HEK293 (cell line): ENCODE measurements at regions not wholly inside any gene's neighbourhood (a gene's known extent, or its start where the extent isn't known, plus 50 kb on each side); places are given as distances from the start of the nearest gene placed in this dataset.

Source experiments
- CTCF ChIA-PET: fragments of 350-600 bp; formaldehyde crosslinking; extraction: SDS; loops from one replicate; lab custom pipeline; 2021; ENCODE audit warnings: antibody characterized with exemption; lab: Yijun Ruan, JAX
- POLR2A ChIA-PET: fragments of 300-600 bp; formaldehyde crosslinking; extraction: SDS; loops from one replicate; lab custom pipeline; 2020; ENCODE audit warnings: antibody characterized with exemption, inconsistent platforms; lab: Yijun Ruan, JAX
- H3K27ac ChIP-seq: fragments of 200-500 bp; sonication (Bioruptor generic); 2 replicates; pipeline ENCODE4 v1.5.1; 2014; ENCODE audit warnings: low read depth, low read length, control low read depth, inconsistent platforms; ENCODE audit errors: extremely low read depth
- H3K36me3 ChIP-seq, 2 experiments: fragments of 200-500 bp in 1 of 2; sonication (Bioruptor generic) in 1 of 2; 1 replicate in 1 of 2; 2 replicates in 1 of 2; pipeline ENCODE4 v1.5.1; 2014 to 2017; ENCODE audit warnings: inconsistent platforms in 2 of 2, low read length in 2 of 2; ENCODE audit not compliant: control insufficient read depth in 2 of 2, insufficient read depth in 1 of 2
- H3K4me1 ChIP-seq: fragments of 200-500 bp; sonication (Bioruptor generic); 2 replicates; pipeline ENCODE4 v1.5.1; 2014; ENCODE audit warnings: mild to moderate bottlenecking, low read length, inconsistent platforms; ENCODE audit not compliant: control insufficient read depth, insufficient read depth
- H3K4me3 ChIP-seq: 2 replicates; pipeline ENCODE4 v1.5.1; 2011; ENCODE audit warnings: low read depth, mild to moderate bottlenecking, control low read depth, low read length, moderate library complexity
- H3K9me3 ChIP-seq: fragments of 200-500 bp; sonication (Bioruptor generic); 2 replicates; pipeline ENCODE4 v1.5.1; 2014; ENCODE audit warnings: low read depth, low read length, inconsistent platforms; ENCODE audit not compliant: control insufficient read depth, insufficient read depth
- IKZF3 ChIP-seq: fragments of 450-650 bp; IDR thresholded peaks from 2 replicates; pipeline ENCODE4 v1.5.0; 2018; ENCODE audit warnings: missing biosample characterization, mild to moderate bottlenecking, missing genetic modification characterization, moderate library complexity
- KLF8 ChIP-seq: fragments of 450-650 bp; formaldehyde crosslinking; IDR thresholded peaks from 2 replicates; pipeline ENCODE4 v1.5.1; 2016; ENCODE audit warnings: missing biosample characterization, missing genetic modification characterization
- OSR2 ChIP-seq: fragments of 450-650 bp; formaldehyde crosslinking; IDR thresholded peaks from 2 replicates; pipeline ENCODE4 v1.5.1; 2016; ENCODE audit warnings: missing biosample characterization, missing genetic modification characterization
- PRDM1 ChIP-seq: fragments of 450-650 bp; formaldehyde crosslinking; IDR thresholded peaks from 2 replicates; pipeline ENCODE4; 2016; ENCODE audit warnings: missing biosample characterization, missing genetic modification characterization
- PRDM10 ChIP-seq: fragments of 450-650 bp; formaldehyde crosslinking; IDR thresholded peaks from 2 replicates; pipeline ENCODE4 v1.5.1; 2016; ENCODE audit warnings: missing biosample characterization, missing genetic modification characterization
- PRDM6 ChIP-seq: fragments of 450-650 bp; formaldehyde crosslinking; IDR thresholded peaks from 2 replicates; pipeline ENCODE4 v1.5.1; 2017; ENCODE audit warnings: missing biosample characterization, missing genetic modification characterization
- SP2 ChIP-seq: fragments of 450-650 bp; formaldehyde crosslinking; IDR thresholded peaks from 2 replicates; pipeline ENCODE4 v1.5.1; 2016; ENCODE audit warnings: missing biosample characterization, missing genetic modification characterization
- SP7 ChIP-seq: fragments of 450-650 bp; formaldehyde crosslinking; IDR thresholded peaks from 2 replicates; pipeline ENCODE4 v1.5.1; 2016; ENCODE audit warnings: missing biosample characterization, missing genetic modification characterization
- ZBTB17 ChIP-seq: fragments of 450-650 bp; formaldehyde crosslinking; IDR thresholded peaks from 2 replicates; pipeline ENCODE4 v1.5.1; 2016; ENCODE audit warnings: missing biosample characterization, missing genetic modification characterization
- ZBTB20 ChIP-seq: fragments of 450-650 bp; formaldehyde crosslinking; IDR thresholded peaks from 2 replicates; pipeline ENCODE4 v1.5.1; 2016; ENCODE audit warnings: missing biosample characterization, missing genetic modification characterization
- ZBTB48 ChIP-seq: fragments of 450-650 bp; formaldehyde crosslinking; IDR thresholded peaks from 2 replicates; pipeline ENCODE4 v1.5.1; 2016; ENCODE audit warnings: missing biosample characterization, missing genetic modification characterization
- ZEB2 ChIP-seq: fragments of 450-650 bp; formaldehyde crosslinking; IDR thresholded peaks from 2 replicates; pipeline ENCODE4 v1.5.1; 2016; ENCODE audit warnings: missing biosample characterization, missing genetic modification characterization
- ZNF10 ChIP-seq: fragments of 450-650 bp; formaldehyde crosslinking; IDR thresholded peaks from 2 replicates; pipeline ENCODE4 v1.5.1; 2017; ENCODE audit warnings: missing biosample characterization, missing genetic modification characterization
- ZNF138 ChIP-seq: fragments of 450-650 bp; formaldehyde crosslinking; IDR thresholded peaks from 2 replicates; pipeline ENCODE4 v1.5.1; 2016; ENCODE audit warnings: missing biosample characterization, missing genetic modification characterization, borderline replicate concordance
- ZNF16 ChIP-seq: fragments of 450-650 bp; formaldehyde crosslinking; IDR thresholded peaks from 2 replicates; pipeline ENCODE4 v1.5.1; 2016; ENCODE audit warnings: low read depth, missing biosample characterization, missing genetic modification characterization
- ZNF335 ChIP-seq: fragments of 450-650 bp; formaldehyde crosslinking; conservative IDR thresholded peaks from 2 replicates; pipeline ENCODE4 v1.5.1; 2016; ENCODE audit warnings: missing biosample characterization, missing genetic modification characterization
- ZNF341 ChIP-seq: fragments of 450-650 bp; formaldehyde crosslinking; IDR thresholded peaks from 2 replicates; pipeline ENCODE4; 2016; ENCODE audit warnings: low read depth, missing biosample characterization, missing genetic modification characterization
- ZNF366 ChIP-seq: fragments of 450-650 bp; formaldehyde crosslinking; conservative IDR thresholded peaks from 2 replicates; pipeline ENCODE4 v1.5.1; 2016; ENCODE audit warnings: missing biosample characterization, missing genetic modification characterization
- ZNF449 ChIP-seq: fragments of 450-650 bp; formaldehyde crosslinking; IDR thresholded peaks from 2 replicates; pipeline ENCODE4 v1.5.1; 2017; ENCODE audit warnings: missing biosample characterization, mild to moderate bottlenecking, missing genetic modification characterization, moderate library complexity
- ZNF513 ChIP-seq: fragments of 450-650 bp; IDR thresholded peaks from 2 replicates; pipeline ENCODE4 v1.5.1; 2018; ENCODE audit warnings: missing biosample characterization, missing genetic modification characterization
- ZNF596 ChIP-seq: fragments of 450-650 bp; IDR thresholded peaks from 2 replicates; pipeline ENCODE4 v1.5.0; 2018; ENCODE audit warnings: missing biosample characterization, mild to moderate bottlenecking, missing genetic modification characterization, moderate library complexity
- ZNF600 ChIP-seq: fragments of 450-650 bp; formaldehyde crosslinking; IDR thresholded peaks from 2 replicates; pipeline ENCODE4 v1.5.1; 2016; ENCODE audit warnings: missing biosample characterization, missing genetic modification characterization
- ZNF677 ChIP-seq: fragments of 450-650 bp; IDR thresholded peaks from 2 replicates; pipeline ENCODE4 v1.5.0; 2018; ENCODE audit warnings: missing biosample characterization, mild to moderate bottlenecking, missing genetic modification characterization, moderate library complexity
- ZNF76 ChIP-seq: fragments of 450-650 bp; formaldehyde crosslinking; IDR thresholded peaks from 2 replicates; pipeline ENCODE4; 2016; ENCODE audit warnings: low read depth, missing biosample characterization, missing genetic modification characterization, borderline replicate concordance
- ZNF777 ChIP-seq: fragments of 450-650 bp; formaldehyde crosslinking; IDR thresholded peaks from 2 replicates; pipeline ENCODE4 v1.5.1; 2017; ENCODE audit warnings: missing biosample characterization, missing genetic modification characterization, borderline replicate concordance
- ZNF791 ChIP-seq: fragments of 450-650 bp; formaldehyde crosslinking; IDR thresholded peaks from 2 replicates; pipeline ENCODE4 v1.5.1; 2016; ENCODE audit warnings: missing biosample characterization, missing genetic modification characterization

GRCh38 chr10:50992972-50993766 is 81.1 kb upstream of the PRKG1 start (continued):
- TF ChIP-seq ZNF16 (tag by site-specific recombination) (no peak), ZNF791 (tag by site-specific recombination) (no peak), OSR2 (tag by site-specific recombination) (peak; percentile 13; the same call in 1 of the 2 replicates), ZNF335 (tag by site-specific recombination) (peak; percentile 93), ZBTB20 (tag by site-specific recombination) (peak; percentile 96), ZBTB17 (tag by site-specific recombination) (peak; percentile 28; the same call in 1 of the 2 replicates), ZNF513 (tag by site-specific recombination) (no peak), ZNF76 (tag by site-specific recombination) (peak; percentile 36; the same call in 1 of the 2 replicates), ZNF10 (tag by site-specific recombination) (0 out of 2 replicates have a peak, but pooled peaks have one; percentile 14), SP2 (tag by site-specific recombination) (no peak), ZNF777 (tag by site-specific recombination) (no peak), ZNF341 (tag by site-specific recombination) (no peak; the same call in 1 of the 2 replicates), ZNF596 (tag by site-specific recombination) (no peak)
- TF ChIP-seq, all 188 proteins: peak for 6

GRCh38 chr10:50993771-50994251 is 80.5 kb upstream of the PRKG1 start:
- Histone ChIP-seq H3K9me3 (no peaks in the 10 kb centered on the region), H3K36me3 (no peaks in the 10 kb centered on the region), H3K4me1 (peaks cover 16% of the 10 kb centered on the region), H3K4me3 (no peak overlapping the region), H3K27ac (no peak overlapping the region; the same call in 1 of the 2 replicates)
- ChIA-PET POLR2A (interaction anchor here (0.6 kb wide), 1 partner anchor 761 kb away, joined by 5 read pairs; no protein-coding TSS in a partner anchor), CTCF (interaction anchor here (1.3 kb wide), 1 partner anchor 70 kb away, joined by 3 read pairs; no protein-coding TSS in a partner anchor)
- TF ChIP-seq IKZF3 (0 out of 2 replicates have a peak, but pooled peaks have one; percentile 60), PRDM1 (tag by site-specific recombination) (peak; percentile 37; the same call in 1 of the 2 replicates), KLF8 (tag by site-specific recombination) (0 out of 2 replicates have a peak, but pooled peaks have one; percentile 14), SP7 (0 out of 2 replicates have a peak, but pooled peaks have one; percentile 34), ZBTB48 (tag by site-specific recombination) (0 out of 2 replicates have a peak, but pooled peaks have one; percentile 70), PRDM10 (tag by site-specific recombination) (peak; percentile 71), ZEB2 (tag by site-specific recombination) (peak; percentile 45; the same call in 1 of the 2 replicates), ZNF449 (no peak), ZNF366 (tag by site-specific recombination) (peak; percentile 86), ZNF138 (no peak), PRDM6 (tag by site-specific recombination) (peak; percentile 92), ZNF677 (tag by site-specific recombination) (no peak), ZNF600 (peak; percentile 68; the same call in 1 of the 2 replicates), SP2 (tag by site-specific recombination) (peak; percentile 64)
